Thyroid gland (tissue), 4 donors: ENCODE measurements at regions not wholly inside any gene's neighbourhood (a gene's known extent, or its start where the extent isn't known, plus 50 kb on each side); places are given as distances from the start of the nearest gene placed in this dataset.

Source experiments
- DNase-seq, 2 donors: peaks; one replicate each; pipeline ENCODE4 v3.0.0-alpha.2; 2019
- H3K27ac ChIP-seq, 3 donors: fragments of 200-600 bp; sonication (generic); 1 replicate in 2 of 3; 2 replicates in 1 of 3; pipeline ENCODE4 v1.5.1; 2016 to 2019; ENCODE audit warnings: mild to moderate bottlenecking in 1 of 3, moderate library complexity in 1 of 3
- H3K27me3 ChIP-seq: fragments of 200-600 bp; sonication (generic); one replicate; pipeline ENCODE4 v1.5.1; 2019
- H3K36me3 ChIP-seq, 2 donors: fragments of 200-600 bp; sonication (generic); one replicate each; pipeline ENCODE4 v1.5.1; 2016 to 2019
- H3K4me1 ChIP-seq, 2 donors: fragments of 200-600 bp; sonication (generic); one replicate each; pipeline ENCODE4 v1.5.1; 2017 to 2019
- H3K4me3 ChIP-seq, 3 donors: fragments of 200-600 bp; sonication (generic); replicated peaks in 1 of 3; 1 replicate in 2 of 3; 2 replicates in 1 of 3; pipeline ENCODE4 v1.5.1; 2016; ENCODE audit warnings: mild to moderate bottlenecking in 1 of 3
- H3K9me3 ChIP-seq: fragments of 200-600 bp; sonication (generic); one replicate; pipeline ENCODE4 v1.5.1; 2017
- POLR2A ChIP-seq, 2 donors: fragments of 450-650 bp; IDR thresholded peaks; one replicate each; pipeline ENCODE4 v1.6.1; 2017; ENCODE audit warnings: antibody characterized with exemption in 2 of 2, mild to moderate bottlenecking in 2 of 2, moderate library complexity in 1 of 2
- WGBS, 2 donors: methylation state at CpG; one replicate each; pipeline ENCODE4 v1.1.5; 2017; 5-methylcytosine and 5-hydroxymethylcytosine counted together
- intact Hi-C: fragments of 100-400 bp; cut with DNase I; formaldehyde crosslinking; loops from one replicate; pipeline ENCODE4 v1.15.1; 2023
- TF ChIP-seq, protein P1 (sequence below), 6 experiments: fragments of 200-600 bp in 3 of 6; fragments of 450-650 bp in 3 of 6; sonication (generic) in 3 of 6; IDR thresholded peaks; one replicate each; pipeline ENCODE4 v1.5.1; 2016 to 2019; ENCODE audit warnings: antibody characterized with exemption in 6 of 6, mild to moderate bottlenecking in 2 of 6, inconsistent platforms in 1 of 6, moderate library complexity in 1 of 6

GRCh38 chr3:76864355-76864754 lies 175.5 kb upstream of the ROBO2 start:
- Histone ChIP-seq H3K27me3 (no peaks in the 10 kb centered on the region), H3K4me3 (no peak overlapping the region), H3K27ac (no peak overlapping the region), H3K36me3 (no peaks in the 10 kb centered on the region), H3K9me3 (no peaks in the 10 kb centered on the region), H3K4me1 (no peaks in the 10 kb centered on the region)
- intact Hi-C loops: no loop called here
- TF ChIP-seq, protein P1, sequence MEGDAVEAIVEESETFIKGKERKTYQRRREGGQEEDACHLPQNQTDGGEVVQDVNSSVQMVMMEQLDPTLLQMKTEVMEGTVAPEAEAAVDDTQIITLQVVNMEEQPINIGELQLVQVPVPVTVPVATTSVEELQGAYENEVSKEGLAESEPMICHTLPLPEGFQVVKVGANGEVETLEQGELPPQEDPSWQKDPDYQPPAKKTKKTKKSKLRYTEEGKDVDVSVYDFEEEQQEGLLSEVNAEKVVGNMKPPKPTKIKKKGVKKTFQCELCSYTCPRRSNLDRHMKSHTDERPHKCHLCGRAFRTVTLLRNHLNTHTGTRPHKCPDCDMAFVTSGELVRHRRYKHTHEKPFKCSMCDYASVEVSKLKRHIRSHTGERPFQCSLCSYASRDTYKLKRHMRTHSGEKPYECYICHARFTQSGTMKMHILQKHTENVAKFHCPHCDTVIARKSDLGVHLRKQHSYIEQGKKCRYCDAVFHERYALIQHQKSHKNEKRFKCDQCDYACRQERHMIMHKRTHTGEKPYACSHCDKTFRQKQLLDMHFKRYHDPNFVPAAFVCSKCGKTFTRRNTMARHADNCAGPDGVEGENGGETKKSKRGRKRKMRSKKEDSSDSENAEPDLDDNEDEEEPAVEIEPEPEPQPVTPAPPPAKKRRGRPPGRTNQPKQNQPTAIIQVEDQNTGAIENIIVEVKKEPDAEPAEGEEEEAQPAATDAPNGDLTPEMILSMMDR (IDR thresholded peaks at IDR 0.05): no peak
- no peak for TF ChIP-seq POLR2A (IDR thresholded peaks at IDR 0.05)
- 87 to 88% methylated on average over 4 of the region's 4 CpGs for WGBS, 2 donors
- DNase-seq: no peak

DNA sequence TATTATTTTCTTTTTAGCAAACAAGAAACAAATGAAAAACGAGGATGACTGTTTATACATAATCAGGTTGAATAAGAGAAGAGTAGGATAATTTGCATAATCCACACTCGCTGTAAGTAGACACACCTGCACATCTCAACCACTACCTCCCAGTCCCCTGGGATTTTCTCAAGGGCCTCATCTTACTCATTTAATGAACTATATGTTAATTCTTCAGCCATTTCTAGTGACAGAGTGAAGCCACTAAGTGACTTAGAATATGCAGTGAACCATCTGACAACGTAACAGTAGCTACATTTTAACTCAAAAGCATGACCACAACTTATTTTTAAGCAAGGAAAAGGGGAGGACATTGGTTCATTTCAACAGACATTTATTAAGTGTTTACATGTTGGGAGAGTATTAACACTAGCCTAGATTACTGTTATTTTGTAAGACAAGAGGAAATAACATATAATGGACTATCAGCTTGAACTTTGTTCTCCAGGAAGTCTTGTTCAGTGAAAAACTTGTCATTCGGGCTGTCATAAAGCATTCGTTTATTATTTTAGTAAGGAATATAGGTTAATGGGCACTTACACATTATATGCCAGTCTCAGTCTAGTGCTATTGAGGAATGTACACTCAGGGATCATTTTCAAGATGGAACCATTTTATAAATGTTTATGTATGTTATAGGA lies 173.0 kb upstream of the ROBO2 start:
- H3K9me3 ChIP-seq: no peaks in the 10 kb centered on the region
- no peak overlapping the region for H3K4me3 ChIP-seq
- no peaks in the 10 kb centered on the region for H3K36me3 ChIP-seq
- 79 to 85% methylated on average over 5 of the region's 5 CpGs for WGBS, 2 donors
- no peaks in the 10 kb centered on the region for H3K4me1 ChIP-seq
- no peak for DNase-seq
- intact Hi-C loops: no loop called here
- no peak for TF ChIP-seq POLR2A (IDR thresholded peaks at IDR 0.05)
- TF ChIP-seq, protein P1 (IDR thresholded peaks at IDR 0.05): no peak
- no peak overlapping the region for H3K27ac ChIP-seq
- no peaks in the 10 kb centered on the region for H3K27me3 ChIP-seq

- no peak for DNase-seq
- Histone ChIP-seq H3K4me3 (no peak overlapping the region), H3K9me3 (no peaks in the 10 kb centered on the region), H3K4me1 (no peaks in the 10 kb centered on the region), H3K27ac (no peak overlapping the region), H3K36me3 (no peaks in the 10 kb centered on the region), H3K27me3 (no peaks in the 10 kb centered on the region)
- no peak for TF ChIP-seq POLR2A (IDR thresholded peaks at IDR 0.05)
- TF ChIP-seq, protein P1 (IDR thresholded peaks at IDR 0.05): no peak
- WGBS, 2 donors: 83 to 94% methylated on average over 3 of the region's 3 CpGs
- intact Hi-C loops: no loop called here
Measured at GRCh38 chr3:76869726-76870384, 170.0 kb upstream of the ROBO2 start.

DNA sequence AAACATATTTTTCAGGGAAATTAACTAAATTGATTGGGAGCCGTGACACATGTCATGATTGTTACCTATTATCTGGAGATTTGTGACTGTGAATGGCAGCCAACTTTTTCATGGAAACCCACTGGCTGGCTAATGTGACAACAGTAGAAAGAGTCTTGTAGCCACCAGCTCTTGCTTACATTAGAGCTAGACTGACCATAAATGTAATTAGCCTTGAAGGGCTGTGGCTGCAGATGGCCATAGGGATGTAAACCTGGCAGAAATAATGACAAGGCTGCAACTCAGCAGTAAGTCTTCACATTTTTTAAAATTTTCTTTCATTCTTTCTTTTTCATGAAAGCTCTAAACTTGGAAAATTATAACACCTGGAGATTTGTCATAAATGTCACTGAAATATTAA lies 168.2 kb upstream of the ROBO2 start:
- DNase-seq: no peak
- 93 to 100% methylated on average over 1 of the region's 1 CpG for WGBS, 2 donors
- H3K4me3 ChIP-seq: no peak overlapping the region
- H3K9me3 ChIP-seq: no peaks in the 10 kb centered on the region
- no peak overlapping the region for H3K27ac ChIP-seq
- no peaks in the 10 kb centered on the region for H3K27me3 ChIP-seq
- intact Hi-C loops: no loop called here
- H3K4me1 ChIP-seq: no peaks in the 10 kb centered on the region
- H3K36me3 ChIP-seq: no peaks in the 10 kb centered on the region
- TF ChIP-seq POLR2A (IDR thresholded peaks at IDR 0.05): no peak
- TF ChIP-seq, protein P1 (IDR thresholded peaks at IDR 0.05): no peak

DNA sequence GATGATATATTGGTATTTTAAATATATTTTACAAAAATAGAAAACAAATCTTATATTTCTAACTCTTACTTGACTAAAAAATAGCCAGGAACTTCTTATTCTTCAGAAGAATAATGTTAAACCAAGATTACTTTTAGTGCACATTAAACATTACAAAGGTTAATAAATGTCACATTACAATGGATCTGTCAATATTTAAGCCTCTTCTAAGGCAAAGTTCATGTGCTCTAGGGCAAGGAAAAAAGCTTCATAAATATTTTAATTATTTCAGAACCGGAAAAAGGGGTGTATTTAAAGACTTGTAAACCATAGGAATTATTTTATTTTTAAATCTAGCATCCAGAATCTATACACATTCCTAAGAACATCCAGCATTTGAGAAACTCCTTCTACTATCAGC lies 166.9 kb upstream of the ROBO2 start:
- Histone ChIP-seq H3K4me3 (no peak overlapping the region), H3K27ac (no peak overlapping the region), H3K4me1 (no peaks in the 10 kb centered on the region), H3K9me3 (no peaks in the 10 kb centered on the region), H3K27me3 (no peaks in the 10 kb centered on the region), H3K36me3 (no peaks in the 10 kb centered on the region)
- WGBS, 2 donors: 63 to 71% methylated on average over 1 of the region's 1 CpG
- TF ChIP-seq, protein P1 (IDR thresholded peaks at IDR 0.05): no peak
- TF ChIP-seq POLR2A (IDR thresholded peaks at IDR 0.05): no peak
- no peak for DNase-seq
- intact Hi-C loops: no loop called here
